SK-N-SH (cell line): ENCODE measurements at regions not wholly inside any gene's neighbourhood (a gene's known extent, or its start where the extent isn't known, plus 50 kb on each side); places are given as distances from the start of the nearest gene placed in this dataset.
A peak's percentile ranks its signal among the peaks of the same experiment; 100 is the strongest.

ENCODE experiments used
- CHD2 ChIP-seq: fragments of 150-350 bp; IDR thresholded peaks from 2 replicates; pipeline ENCODE4 v1.6.1; 2018; ENCODE audit warnings: low read length; ENCODE audit not compliant: partially characterized antibody
- FOXJ3 ChIP-seq: sonication (generic); formaldehyde crosslinking; IDR thresholded peaks from 2 replicates; pipeline ENCODE4 v1.5.1; 2020; ENCODE audit warnings: mild to moderate bottlenecking, missing genetic modification reagents
- GABPA ChIP-seq: IDR thresholded peaks from 2 replicates; pipeline ENCODE4 v1.4.0; 2012; ENCODE audit warnings: low read depth, mild to moderate bottlenecking
- GATA2 ChIP-seq: sonication (generic); formaldehyde crosslinking; IDR thresholded peaks from 2 replicates; pipeline ENCODE4 v1.5.0; 2020; ENCODE audit warnings: mild to moderate bottlenecking, missing genetic modification reagents
- JUND ChIP-seq: IDR thresholded peaks from 2 replicates; pipeline ENCODE4 v1.4.0; 2012
- MAX ChIP-seq: IDR thresholded peaks from 2 replicates; pipeline ENCODE4 v1.4.0; 2012; ENCODE audit warnings: low read depth
- MXI1 ChIP-seq: IDR thresholded peaks from 2 replicates; pipeline ENCODE4 v1.6.1; 2012; ENCODE audit warnings: mild to moderate bottlenecking, low read depth, low read length, improper control_type of control experiment
- POLR2AphosphoS5 ChIP-seq: IDR thresholded peaks from 2 replicates; pipeline ENCODE4 v1.6.1; 2012; ENCODE audit warnings: low read depth, low read length
- RAD21 ChIP-seq: IDR thresholded peaks from 2 replicates; pipeline ENCODE4 v1.6.1; 2012; ENCODE audit warnings: mild to moderate bottlenecking, low read length
- SIN3A ChIP-seq: IDR thresholded peaks from 2 replicates; pipeline ENCODE4 v1.6.1; 2012; ENCODE audit warnings: low read depth, mild to moderate bottlenecking, low read length, moderate library complexity, borderline replicate concordance
- TAF1 ChIP-seq: IDR thresholded peaks from 2 replicates; pipeline ENCODE4 v1.6.1; 2012; ENCODE audit warnings: low read depth, mild to moderate bottlenecking, low read length, moderate library complexity, borderline replicate concordance
- TEAD4 ChIP-seq: IDR thresholded peaks from 2 replicates; pipeline ENCODE4 v1.4.0; 2012; ENCODE audit warnings: mild to moderate bottlenecking, borderline replicate concordance; ENCODE audit not compliant: insufficient read depth
- TF ChIP-seq, protein P1 (sequence below): fragments of 200-600 bp; sonication (generic); IDR thresholded peaks from 2 replicates; pipeline ENCODE4 v1.6.1; 2017; ENCODE audit warnings: antibody characterized with exemption, mild to moderate bottlenecking, moderate library complexity
- TF ChIP-seq, protein P2 (sequence below): IDR thresholded peaks from 2 replicates; pipeline ENCODE4 v1.6.1; 2012; ENCODE audit warnings: mild to moderate bottlenecking, low read depth, low read length, moderate library complexity

- TF ChIP-seq, protein P1, sequence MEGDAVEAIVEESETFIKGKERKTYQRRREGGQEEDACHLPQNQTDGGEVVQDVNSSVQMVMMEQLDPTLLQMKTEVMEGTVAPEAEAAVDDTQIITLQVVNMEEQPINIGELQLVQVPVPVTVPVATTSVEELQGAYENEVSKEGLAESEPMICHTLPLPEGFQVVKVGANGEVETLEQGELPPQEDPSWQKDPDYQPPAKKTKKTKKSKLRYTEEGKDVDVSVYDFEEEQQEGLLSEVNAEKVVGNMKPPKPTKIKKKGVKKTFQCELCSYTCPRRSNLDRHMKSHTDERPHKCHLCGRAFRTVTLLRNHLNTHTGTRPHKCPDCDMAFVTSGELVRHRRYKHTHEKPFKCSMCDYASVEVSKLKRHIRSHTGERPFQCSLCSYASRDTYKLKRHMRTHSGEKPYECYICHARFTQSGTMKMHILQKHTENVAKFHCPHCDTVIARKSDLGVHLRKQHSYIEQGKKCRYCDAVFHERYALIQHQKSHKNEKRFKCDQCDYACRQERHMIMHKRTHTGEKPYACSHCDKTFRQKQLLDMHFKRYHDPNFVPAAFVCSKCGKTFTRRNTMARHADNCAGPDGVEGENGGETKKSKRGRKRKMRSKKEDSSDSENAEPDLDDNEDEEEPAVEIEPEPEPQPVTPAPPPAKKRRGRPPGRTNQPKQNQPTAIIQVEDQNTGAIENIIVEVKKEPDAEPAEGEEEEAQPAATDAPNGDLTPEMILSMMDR = no peak
- TF ChIP-seq SIN3A = no peak
- peak; percentile 96 for TF ChIP-seq GATA2
- no peak for TF ChIP-seq GABPA
- no peak for TF ChIP-seq MAX
- TF ChIP-seq POLR2AphosphoS5 = 0 out of 2 replicates have a peak, but pooled peaks have one; percentile 35
- peak; percentile 90 for TF ChIP-seq CHD2
- TF ChIP-seq RAD21 = peak; percentile 34
- peak; percentile 99 for TF ChIP-seq FOXJ3
- TF ChIP-seq TAF1 = no peak
- TF ChIP-seq, protein P2, sequence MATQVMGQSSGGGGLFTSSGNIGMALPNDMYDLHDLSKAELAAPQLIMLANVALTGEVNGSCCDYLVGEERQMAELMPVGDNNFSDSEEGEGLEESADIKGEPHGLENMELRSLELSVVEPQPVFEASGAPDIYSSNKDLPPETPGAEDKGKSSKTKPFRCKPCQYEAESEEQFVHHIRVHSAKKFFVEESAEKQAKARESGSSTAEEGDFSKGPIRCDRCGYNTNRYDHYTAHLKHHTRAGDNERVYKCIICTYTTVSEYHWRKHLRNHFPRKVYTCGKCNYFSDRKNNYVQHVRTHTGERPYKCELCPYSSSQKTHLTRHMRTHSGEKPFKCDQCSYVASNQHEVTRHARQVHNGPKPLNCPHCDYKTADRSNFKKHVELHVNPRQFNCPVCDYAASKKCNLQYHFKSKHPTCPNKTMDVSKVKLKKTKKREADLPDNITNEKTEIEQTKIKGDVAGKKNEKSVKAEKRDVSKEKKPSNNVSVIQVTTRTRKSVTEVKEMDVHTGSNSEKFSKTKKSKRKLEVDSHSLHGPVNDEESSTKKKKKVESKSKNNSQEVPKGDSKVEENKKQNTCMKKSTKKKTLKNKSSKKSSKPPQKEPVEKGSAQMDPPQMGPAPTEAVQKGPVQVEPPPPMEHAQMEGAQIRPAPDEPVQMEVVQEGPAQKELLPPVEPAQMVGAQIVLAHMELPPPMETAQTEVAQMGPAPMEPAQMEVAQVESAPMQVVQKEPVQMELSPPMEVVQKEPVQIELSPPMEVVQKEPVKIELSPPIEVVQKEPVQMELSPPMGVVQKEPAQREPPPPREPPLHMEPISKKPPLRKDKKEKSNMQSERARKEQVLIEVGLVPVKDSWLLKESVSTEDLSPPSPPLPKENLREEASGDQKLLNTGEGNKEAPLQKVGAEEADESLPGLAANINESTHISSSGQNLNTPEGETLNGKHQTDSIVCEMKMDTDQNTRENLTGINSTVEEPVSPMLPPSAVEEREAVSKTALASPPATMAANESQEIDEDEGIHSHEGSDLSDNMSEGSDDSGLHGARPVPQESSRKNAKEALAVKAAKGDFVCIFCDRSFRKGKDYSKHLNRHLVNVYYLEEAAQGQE = no peak
- TF ChIP-seq JUND = 0 out of 2 replicates have a peak, but pooled peaks have one; percentile 9
- TF ChIP-seq TEAD4 = 0 out of 2 replicates have a peak, but pooled peaks have one; percentile 27
- peak; percentile 90 for TF ChIP-seq MXI1
Measured at GRCh38 chr9:8188723-8189407, 389.3 kb upstream of the DMAC1 start.
